ENCODE measurements at regions not wholly inside any gene's neighbourhood (a gene's known extent, or its start where the extent isn't known, plus 50 kb on each side); places are given as distances from the start of the nearest gene placed in this dataset.
"Not testable (repeated sequence)": the region's sequence is repeated elsewhere in the genome, so short reads cannot be mapped to it uniquely, and the experiment has no call there.

DNA sequence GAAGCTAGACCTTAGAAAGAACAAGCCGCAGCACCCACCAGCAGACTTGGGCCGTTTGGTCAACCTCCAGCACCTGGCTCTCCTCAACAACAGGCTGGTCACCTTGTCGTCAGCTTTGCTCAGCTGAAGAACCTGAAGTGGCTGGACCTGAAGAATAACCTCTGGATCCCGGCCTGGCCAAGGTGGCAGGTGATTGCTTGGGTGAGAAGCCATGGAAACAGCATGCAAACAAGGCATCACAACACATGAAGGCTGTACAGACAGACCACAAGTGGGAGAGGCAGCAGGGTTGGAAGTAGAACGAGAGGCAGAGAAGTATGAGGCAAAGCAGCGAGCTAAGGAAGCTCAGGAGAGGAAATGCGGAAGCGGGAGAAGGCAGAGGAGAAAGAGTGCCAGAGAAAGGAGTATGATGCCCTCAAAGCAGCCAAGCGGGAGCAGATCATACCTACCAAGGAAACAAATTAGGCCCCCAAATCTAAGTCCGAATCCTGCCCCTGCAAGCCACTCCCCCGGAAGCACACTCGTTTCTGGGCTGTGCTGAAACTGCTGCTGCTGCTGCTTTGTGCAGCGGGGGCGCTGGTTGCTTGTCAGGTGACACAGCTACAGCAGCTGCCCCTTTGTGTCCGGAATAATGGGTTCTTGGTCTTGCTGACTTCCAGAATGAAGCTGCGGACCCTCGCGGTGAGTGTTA is 121.6 kb upstream of the LGSN start:
- peak; percentile 61 for DNase-seq

DNA sequence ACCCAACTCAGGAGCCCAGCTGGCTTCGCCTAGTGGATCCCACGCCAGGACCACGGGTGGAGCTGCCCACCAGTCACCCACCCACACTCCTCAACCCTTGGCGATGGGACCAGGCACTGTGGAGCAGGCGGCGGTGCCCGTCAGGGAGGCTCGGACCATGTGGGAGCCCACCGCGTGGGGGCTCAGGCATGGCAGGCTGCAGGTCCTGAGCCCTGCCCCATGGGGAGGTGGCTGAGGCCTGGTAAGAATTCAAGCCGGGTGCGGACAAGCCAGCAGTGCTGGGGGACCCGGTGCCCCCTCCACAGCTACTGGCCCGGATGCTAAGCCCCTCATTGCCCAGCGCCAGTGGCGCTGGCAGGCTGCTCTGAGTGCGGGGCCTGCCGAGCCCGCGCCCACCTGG is 123.1 kb upstream of the LGSN start:
- no peak for DNase-seq

DNA sequence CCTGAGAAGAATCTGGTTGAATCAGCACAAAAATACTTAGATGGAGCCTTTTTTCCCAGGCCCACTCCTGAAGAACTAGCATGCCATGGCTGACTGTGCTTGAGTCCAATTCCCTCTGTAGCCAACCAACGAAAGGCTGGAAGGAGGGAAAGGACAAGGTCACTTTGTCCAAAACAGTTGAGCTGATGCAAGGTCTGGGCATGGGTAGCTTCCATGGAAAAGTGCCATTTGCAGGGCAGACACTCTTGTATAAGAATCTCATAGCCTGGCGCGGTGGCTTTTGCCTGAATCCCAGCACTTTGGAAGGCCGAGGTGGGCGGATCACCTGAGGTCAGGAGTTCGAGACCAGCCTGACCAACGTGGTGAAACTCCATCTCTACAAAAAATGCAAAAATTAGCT is 125.0 kb upstream of the LGSN start:
- no peak for DNase-seq

DNA sequence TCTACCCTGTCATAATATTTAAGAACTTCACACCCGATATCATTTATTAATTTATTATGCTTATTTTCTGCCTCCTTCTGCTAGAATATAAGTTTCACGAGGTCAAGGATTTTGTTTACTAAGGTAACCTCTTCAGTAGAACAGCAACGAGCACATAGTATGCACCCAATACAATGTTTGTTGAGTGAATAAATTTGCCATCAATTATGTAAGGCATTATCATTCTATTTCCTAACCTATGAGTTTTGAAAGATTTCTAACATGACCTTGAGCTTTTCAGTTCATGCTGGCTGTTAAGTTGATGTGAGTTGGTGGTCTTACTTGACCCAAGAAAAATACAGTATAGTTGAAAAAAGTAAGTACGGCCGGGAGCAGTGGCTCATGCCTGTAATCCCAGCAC is 125.9 kb upstream of the LOC128125822 start:
- DNase-seq, result no peak

DNA sequence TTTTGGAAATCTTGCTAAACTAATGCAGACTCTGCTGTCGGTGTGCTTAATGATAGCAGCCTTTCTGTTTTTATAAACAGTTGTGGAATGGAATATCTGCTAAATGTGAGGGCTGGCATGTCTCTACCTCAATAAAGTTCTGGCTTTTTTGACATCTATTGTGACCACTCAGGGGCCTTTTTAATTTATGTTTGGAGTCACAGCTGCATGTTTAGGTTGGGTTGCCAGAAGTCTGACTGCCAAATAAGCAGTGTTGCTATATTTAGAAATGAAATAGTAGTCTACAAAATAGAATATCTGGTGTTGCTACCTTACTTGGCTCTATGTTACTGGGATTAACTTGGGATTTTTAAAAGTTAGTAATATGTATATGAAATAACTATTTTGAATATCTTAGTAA is 125.1 kb upstream of the LOC128125822 start:
- DNase-seq, result no peak

DNA sequence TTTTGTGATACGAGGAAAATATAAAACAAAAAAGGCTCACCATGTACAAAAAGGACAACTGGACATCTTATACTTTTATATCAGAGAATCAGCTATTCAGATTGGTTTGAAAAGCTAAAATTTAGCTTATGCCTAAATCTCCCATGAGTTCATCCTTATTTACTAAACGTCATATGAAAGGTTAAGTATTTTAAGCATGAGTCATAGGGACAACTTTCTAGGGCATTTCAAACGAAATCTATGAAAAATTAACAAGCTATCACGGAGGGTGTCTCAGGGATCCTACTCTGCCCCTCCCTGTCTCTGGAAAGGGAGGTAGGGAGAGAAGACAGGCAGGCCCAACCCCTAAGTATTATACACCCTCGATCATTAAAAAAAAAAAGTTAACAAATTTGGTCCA is 124.1 kb upstream of the LOC128125822 start:
- DNase-seq, result no peak

DNA sequence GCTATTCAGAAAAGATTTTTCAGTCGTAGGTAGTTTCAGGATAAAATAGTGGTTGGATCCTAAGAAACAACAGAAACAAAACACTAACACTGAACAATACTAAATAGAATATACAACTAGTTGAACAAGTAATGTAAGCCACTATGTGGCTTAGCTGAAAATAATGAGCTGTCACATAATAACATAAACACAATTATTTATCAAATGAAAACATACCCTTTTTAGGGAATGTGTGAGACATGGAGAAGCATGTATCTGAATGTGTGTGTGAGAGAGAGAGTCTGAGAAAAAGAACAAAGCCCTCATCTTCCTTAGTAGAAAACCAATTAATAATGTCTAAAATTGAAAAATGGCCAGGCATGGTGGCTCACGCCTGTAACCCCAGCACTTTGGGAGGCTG is 122.6 kb upstream of the LOC128125822 start:
- DNase-seq, result no peak

DNA sequence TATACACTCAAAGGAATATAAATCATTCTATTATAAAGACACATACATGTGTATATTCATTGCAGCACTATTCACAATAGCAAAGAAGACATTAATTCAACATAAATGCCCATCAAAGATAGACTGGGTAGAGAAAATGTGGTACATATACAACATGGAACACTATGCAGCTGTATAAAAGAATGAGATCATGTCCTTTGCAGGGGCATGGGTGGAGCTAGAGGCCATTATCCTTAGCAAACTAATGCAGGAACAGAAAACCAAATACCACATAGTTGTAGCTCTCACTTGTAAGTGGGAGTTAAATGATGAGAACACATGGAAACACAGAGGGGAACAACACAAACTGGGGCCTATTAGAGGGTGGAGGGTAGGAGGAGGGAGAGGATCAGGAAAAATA is 121.0 kb upstream of the LOC128125822 start:
- DNase-seq, result no peak

DNA sequence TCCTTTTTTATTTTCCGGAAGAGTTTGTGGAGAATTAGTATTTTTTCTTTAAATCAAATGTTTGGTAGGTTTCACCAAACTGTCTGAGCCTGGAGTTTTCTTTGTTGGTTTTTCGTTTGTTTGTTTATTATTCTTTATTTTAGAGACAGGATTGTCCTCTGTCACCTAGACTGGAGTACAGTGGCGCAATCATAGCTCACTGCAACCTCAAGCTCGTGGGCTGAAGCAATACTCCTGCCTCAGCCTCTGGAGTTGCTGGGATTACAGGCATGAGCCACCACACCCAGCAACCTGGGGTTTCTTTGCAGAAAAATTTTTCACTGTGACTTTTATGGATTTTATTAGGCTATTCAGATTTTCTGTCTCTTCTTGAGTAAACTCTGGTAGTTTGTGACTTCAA is 120.2 kb upstream of the LOC128125822 start:
- no peak for DNase-seq

DNA sequence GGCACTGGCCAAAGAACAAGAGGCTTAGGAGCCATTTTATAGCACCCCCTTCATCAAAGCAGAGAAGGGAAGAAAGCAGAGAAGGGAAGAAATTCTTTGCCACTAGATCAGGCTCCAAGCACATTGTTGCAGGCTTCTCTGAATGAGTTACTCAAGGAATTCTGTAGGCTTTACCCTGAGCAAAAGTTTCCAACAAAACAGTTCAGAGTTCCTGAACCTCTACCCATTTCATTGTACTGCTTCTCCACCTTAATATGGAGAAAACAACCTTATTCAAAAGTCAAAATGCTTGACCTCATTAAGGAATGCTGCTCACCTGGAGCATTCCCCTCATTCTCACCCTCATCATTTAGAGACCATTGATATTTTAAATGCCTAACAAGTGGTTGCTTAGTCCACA is 115.5 kb upstream of the LOC128125822 start:
- no peak for DNase-seq

DNA sequence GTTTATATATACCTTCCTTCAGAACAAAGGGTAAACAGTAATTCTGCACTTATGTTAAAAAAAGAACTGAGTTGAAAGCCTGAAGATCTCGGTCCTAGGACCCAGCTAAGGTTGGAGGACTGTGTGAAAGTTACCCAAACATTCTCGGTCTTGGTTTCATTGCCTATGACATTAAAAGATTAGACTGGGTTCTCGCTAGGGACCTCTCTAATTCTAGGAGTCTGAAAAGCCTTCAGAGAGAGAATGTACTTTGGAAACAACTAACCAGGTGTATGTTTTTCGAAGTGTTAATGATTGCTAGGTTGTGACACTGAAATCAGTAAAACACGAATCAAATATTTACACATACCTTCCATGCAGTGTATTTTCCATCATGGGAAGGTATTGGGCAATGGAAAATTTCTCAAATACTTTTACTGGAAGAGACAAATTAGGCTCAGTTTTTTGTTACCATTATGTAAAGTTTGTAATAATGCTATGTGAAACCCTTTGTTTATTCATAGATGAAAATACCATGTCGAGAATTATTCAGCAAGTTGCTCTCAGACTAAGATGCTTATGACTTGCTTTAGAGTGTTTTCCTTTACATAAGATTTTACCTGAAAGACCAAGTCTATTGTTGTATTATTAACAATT is 113.7 kb upstream of the LOC128125822 start:
- no peak for DNase-seq

DNA sequence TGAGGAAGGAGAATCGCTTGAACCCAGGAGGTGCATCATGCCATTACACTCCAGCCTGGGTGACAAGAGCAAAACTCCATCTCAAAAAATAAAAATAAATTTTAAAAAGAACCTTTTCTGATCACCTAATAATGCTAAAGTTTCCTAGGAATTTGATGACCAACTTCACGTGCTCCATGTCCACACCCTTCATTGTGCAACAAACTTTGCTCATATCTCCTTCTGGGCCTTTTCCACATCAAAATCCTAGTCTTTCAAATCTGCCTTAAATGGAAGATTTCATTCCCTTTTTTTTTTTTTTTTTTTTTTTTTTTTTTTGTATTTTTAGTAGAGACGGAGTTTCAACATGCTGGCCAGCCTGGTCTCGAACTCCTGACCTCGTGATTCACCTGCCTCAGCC is 112.5 kb upstream of the LOC128125822 start:
- DNase-seq, result no peak

DNA sequence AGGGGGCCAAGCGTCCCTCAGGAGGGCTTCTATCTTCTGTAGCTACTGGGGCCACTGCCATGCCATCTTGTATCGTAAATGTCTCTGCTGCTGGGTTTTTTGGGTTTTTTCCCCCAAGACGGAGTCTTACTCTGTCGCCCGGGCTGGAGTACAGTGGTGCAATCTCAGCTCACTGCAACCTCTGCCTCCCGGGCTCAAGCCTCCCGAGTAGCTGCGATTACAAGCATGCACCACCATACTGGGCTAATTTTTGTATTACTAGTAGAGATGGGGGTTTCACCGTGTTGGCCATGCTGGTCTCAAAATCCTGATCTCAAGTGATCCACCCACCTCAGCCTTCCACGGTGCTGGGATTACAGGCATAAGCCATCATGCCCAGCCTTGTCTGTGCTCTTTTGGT is 111.3 kb upstream of the LOC128125822 start:
- no peak for DNase-seq

DNA sequence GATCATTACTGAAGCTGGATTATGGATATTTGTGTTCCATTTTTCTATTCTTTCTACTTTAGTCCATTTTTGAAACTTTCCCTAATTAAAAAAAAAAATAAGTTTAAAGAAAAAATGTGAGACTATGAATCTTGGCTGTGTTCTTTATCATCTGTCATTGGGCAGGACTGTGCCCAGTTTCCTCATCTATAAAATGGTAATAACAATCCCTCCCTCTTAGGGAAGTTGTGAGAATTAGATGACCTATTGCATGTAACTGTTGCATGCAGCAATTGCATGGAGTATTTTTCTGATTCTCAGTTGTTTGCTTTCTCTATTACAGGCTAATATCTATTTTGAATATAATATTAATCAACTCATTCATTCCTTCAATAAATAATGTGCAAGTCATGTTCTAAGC is 108.2 kb upstream of the LOC128125822 start:
- DNase-seq, result no peak

DNA sequence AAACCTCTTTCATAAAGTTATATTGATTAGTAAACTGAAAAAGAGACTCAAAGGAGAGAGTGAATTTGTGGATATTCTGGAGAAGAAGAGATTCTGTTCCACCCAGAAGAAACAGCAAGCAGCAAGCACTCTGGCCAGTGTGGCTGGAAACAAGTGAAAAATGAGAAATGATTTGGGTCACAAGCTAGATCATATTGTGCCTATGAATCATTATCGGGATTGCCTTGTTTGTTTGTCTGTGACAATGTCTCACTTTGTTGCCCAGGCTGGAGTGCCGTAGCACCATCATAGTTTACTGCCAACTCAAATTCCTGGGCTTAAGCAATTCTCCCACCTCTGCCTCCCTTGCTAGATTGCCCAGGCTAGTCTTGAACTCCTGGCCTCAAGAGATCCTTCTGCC is 106.5 kb upstream of the LOC128125822 start:
- DNase-seq, result no peak

DNA sequence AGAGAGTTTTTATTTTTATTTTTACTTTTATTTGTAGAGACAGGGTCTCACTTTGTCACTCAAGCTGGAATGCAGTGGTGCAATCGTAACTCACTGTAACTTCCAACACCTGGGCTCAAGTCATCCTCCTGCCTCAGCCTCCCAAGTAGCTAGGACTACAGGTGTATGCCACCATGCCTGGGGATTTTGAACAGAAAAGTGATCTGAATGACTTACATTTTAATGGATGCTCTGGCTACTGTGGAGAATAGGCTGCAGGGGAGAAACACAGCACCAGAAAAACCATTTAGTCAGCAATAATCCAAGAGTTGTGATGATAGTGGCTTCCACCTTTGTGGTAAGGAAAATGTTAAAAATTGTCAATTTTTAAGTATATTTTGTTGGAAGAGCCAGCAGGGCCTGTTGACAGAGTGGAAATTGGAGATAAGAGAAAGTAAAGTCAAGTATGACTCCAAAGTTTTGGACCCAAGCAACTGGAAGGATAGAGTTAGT is 106.0 kb upstream of the LOC128125822 start:
- no peak for DNase-seq

DNA sequence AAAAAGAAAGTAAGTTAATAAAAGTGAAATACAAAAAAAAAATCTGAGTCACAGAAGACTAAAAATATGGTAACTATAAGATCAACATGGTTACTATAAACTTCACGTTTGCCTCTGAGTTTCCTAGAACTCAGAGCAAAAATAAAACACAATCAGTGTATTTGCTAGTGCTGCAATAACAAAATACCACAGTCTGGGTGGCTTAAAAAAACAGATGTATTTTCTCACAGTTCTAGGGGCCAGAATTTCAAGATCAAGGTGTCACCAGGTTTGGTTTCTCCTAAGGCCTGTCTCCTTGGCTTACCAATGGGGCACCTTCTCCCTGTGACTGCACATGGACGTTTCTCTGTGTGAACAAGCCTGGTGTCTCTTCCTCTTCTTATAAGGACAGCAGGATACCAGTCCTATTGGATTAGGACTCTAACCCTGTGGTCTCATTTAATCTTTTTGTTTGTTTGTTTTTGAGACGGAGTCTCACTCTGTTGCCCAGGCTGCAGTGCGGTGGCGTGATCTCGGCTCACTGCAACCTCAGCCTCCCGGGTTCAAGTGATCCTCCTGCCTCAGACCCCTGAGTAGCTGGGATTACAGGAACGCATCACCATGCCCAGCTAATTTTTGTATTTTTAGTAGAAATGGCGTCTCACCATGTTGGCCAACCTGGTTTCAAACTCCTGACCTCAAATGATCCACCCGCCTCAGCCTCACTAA is 104.9 kb upstream of the LOC128125822 start:
- no peak for DNase-seq

DNA sequence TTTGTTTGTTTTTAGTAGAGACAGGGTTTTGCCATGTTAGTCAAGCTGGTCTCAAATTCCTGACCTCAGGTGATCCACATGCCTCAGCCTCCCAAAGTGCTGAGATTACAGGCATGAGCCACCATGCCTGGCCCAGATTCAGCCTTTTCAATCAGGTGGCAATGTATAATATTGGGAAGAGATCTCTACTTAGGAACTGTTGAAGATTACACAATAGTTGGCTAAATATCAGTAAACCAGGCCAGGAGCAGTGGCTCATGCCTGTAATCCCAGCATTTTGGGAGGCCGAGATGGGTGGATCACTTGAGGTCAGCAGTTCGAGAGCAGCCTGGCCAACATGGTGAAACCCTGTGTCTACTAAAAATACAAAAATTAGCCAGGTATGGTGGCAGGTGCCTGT is 101.1 kb upstream of the LOC128125822 start:
- DNase-seq, result not testable (repeated sequence)

DNA sequence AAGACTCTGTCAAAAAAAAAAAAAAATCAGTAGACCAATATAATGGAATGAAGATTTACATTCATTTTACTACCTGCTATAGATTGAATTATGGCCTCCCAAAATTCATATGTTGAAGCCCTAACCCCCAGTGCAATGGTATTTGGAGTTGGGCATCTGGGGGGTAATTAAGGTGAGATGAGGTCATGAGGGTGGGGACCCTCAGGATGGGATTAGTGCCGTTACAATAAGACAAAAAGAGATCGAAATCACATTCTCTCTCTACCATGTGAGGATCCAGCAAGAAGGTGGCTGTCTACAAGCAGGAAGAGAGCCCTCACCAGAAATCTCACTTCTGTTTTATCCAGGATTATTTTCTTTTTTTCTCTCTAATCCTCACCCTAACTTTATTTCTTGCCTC is 100.6 kb upstream of the LOC128125822 start:
- DNase-seq, result no peak

DNA sequence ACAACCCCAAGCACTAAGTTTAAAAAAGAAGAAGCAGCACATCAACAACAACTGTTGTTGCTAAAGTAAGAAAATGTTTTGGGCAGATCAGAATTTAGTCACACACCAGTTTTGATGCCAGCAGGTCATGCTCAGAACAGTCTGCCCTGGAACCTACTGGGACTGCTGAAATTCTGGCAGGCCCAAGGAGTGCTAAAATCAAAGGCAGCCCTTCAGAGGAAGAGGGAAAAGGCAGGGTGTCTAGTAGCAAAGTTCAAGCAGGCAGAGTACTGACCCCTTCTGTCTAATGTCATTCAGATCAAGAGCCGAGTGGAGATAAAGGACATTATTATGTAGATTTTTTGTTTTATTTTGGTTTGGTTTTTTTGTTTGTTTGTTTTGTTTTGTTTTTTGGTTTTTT is 96.6 kb upstream of the LOC128125822 start:
- no peak for DNase-seq

DNA sequence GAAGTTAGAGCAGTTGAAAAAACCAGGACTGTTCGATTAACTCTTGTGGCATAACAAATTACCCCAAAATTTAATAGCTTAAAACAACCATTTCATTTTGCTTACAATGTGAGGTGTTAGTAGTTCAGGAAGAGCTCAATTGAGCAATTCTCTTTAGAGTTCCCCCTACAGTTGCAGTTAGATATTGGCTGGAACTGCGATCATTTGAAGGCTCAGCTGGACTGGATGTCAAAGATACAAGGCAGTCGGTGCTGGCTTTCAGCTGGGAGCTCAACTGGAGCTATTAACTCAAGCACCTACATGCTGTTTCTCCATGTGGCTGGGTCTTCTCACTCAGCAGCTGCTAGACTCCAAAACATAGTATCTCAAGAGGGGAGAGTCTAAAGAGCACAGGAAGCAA is 96.0 kb upstream of the LOC128125822 start:
- no peak for DNase-seq

DNA sequence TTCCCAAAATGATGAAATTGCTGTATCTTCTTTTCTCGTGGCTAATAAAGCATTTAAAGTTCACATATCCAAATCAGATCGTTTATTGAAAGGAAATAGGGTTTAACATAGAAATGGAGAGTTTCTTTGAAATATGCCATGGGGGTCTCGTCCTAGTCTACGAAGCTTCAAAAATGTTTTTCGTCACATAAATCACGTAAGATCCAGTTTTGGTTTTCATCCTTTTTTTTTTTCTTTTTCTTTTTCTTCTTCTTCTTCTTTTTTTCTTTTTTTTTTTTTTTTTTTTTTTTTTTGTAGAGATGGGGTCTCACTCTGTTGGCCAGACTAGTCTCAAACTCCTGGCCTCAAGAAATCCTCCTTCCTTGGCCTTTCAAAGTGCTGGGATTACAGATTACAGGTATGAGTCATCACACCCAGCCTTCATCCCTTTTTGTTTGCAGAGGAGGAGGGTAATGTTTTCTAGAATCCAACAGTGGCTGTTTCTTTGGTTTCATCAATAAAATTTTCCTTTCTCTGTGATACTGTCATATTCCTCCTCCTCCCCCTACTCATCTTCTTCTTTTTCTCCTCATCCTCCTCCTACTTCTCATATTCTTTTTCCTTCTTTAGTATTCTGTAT is 94.7 kb upstream of the LOC128125822 start:
- no peak for DNase-seq

DNA sequence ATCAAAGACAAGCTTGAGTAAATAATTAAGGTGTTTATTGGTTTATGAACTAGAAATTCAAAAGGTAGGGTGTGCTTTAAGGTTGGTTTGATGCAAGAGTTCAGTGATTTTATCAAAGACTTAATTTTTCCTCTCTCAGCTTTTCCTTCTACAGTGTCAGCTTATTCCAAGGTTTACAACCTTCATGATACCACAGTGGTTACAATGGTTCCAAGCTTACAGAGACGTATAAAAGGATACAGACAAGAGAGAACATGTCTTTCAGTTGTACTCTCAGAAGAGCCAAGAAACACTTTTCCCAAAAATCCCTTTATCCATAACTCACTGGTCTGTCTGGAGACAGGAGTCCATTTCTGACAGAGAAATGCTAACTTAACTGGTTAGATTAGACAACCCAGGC is 93.5 kb upstream of the LOC128125822 start:
- no peak for DNase-seq

DNA sequence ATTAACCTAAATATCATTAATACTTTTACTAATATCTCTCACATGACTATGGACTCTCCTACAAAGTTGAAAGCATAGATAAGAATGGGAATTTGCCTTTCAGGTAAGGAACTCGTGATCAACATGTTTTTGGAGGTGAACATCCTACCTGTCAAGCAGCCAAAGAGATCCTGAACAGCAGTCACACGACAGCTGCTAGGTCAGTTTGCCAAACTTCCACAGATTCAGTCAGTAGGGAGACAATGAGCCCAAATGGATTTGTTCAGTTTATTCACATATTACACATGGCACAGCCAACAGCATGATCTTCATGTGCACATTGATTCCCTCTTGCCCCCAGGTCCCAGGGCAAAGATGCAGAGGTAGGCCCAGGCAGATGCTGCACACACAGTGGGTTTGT is 86.1 kb upstream of the LOC128125822 start:
- no peak for DNase-seq
